GM12878 (cell line): ENCODE measurements at regions not wholly inside any gene's neighbourhood (a gene's known extent, or its start where the extent isn't known, plus 50 kb on each side); places are given as distances from the start of the nearest gene placed in this dataset.

ENCODE experiments used
- CTCF ChIP-seq, 3 experiments: IDR thresholded peaks in 2 of 3; conservative IDR thresholded peaks in 1 of 3; 2 replicates each; pipeline ENCODE4 v1.5.1; 2011; ENCODE audit warnings: low read depth in 3 of 3, low read length in 3 of 3, mild to moderate bottlenecking in 3 of 3, control low read depth in 2 of 3, moderate library complexity in 2 of 3, inconsistent platforms in 1 of 3, mixed read lengths in 1 of 3; ENCODE audit not compliant: control insufficient read depth in 2 of 3, insufficient read depth in 1 of 3; ENCODE audit errors: extremely low read depth in 1 of 3
- RCOR1 ChIP-seq: conservative IDR thresholded peaks from 2 replicates; pipeline ENCODE4 v1.6.1; 2012; ENCODE audit warnings: low read depth, low read length, improper control_type of control experiment
- TCF3 ChIP-seq: IDR thresholded peaks from 2 replicates; pipeline ENCODE4 v1.6.1; 2012; ENCODE audit warnings: low read depth, mild to moderate bottlenecking, low read length, borderline replicate concordance; ENCODE audit not compliant: insufficient read depth

GRCh38 chr14:85413836-85414526, 116.0 kb upstream of the FLRT2 start:
- no peak for TF ChIP-seq CTCF (IDR thresholded peaks at IDR 0.05 in 2 of 3, conservative IDR thresholded peaks at IDR 0.05 in 1 of 3; ENCODE audit: control insufficient read depth in 2 of 3, extremely low read depth in 1 of 3, insufficient read depth in 1 of 3, low read depth in 3 of 3, low read length in 3 of 3)
- TF ChIP-seq TCF3 = no peak
- TF ChIP-seq RCOR1 = no peak
